ENCODE measurements at regions not wholly inside any gene's neighbourhood (a gene's known extent, or its start where the extent isn't known, plus 50 kb on each side); places are given as distances from the start of the nearest gene placed in this dataset.

DNA sequence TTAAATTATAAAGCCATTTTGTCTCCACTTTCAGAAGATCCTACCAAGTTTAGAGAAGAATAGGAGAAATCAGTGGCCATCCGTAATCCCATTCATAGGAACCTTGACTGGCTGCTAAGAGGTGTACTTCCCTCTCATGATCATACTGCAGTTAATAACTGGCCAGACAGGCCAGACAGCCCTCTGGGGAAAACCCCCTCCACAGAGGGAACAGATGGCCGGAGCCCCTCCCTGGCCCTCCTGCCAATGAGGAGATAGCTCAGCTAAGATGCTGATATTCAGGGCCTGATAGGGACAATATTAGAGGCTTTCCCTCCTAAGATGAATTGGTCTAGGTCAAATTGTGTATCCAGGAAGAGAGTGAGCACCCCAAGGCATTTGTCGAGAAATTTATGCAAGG lies 200.0 kb upstream of the MAOA start:
- DNase-seq (ENCODE audit: insufficient read length, low spot score) (no peak), FAIRE-seq (no peak)
- TF ChIP-seq SPI1 (IDR thresholded peaks at IDR 0.05; ENCODE audit: low read depth, low read length) (no peak), POU2F2 (IDR thresholded peaks at IDR 0.05; ENCODE audit: low read depth, low read length) (no peak), TAF1 (IDR thresholded peaks at IDR 0.05; ENCODE audit: low read depth, low read length) (no peak), POLR2A (IDR thresholded peaks at IDR 0.05; ENCODE audit: low read depth, low read length) (no peak), POLR2AphosphoS5 (IDR thresholded peaks at IDR 0.05; ENCODE audit: low read depth, low read length) (no peak), PAX5 (IDR thresholded peaks at IDR 0.05; ENCODE audit: insufficient read depth, low read length, severe bottlenecking) (no peak)

DNA sequence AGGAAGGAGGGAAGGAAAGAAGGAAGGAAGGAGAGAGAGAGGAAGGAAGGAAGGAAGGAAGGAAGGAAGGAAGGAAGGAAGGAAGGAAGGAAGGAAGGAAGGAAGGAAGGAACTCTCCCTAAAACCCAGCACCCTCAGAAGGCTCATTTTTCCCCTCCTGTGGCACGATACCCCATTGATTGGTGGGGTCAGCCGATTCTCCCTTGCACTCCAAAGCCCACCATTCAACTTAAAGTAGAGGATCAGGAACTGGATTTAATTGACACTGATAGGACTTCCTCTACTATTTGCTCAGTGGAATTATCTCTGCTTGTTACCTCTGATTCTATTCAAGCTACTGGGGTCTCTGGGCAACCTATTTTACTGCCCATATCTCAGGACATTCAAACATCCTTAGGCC lies 199.2 kb upstream of the MAOA start:
- DNase-seq (ENCODE audit: insufficient read length, low spot score) (no peak), FAIRE-seq (no peak)
- TF ChIP-seq PAX5 (IDR thresholded peaks at IDR 0.05; ENCODE audit: insufficient read depth, low read length, severe bottlenecking) (no peak), SPI1 (IDR thresholded peaks at IDR 0.05; ENCODE audit: low read depth, low read length) (no peak), TAF1 (IDR thresholded peaks at IDR 0.05; ENCODE audit: low read depth, low read length) (no peak), POU2F2 (IDR thresholded peaks at IDR 0.05; ENCODE audit: low read depth, low read length) (no peak), POLR2A (IDR thresholded peaks at IDR 0.05; ENCODE audit: low read depth, low read length) (no peak), POLR2AphosphoS5 (IDR thresholded peaks at IDR 0.05; ENCODE audit: low read depth, low read length) (no peak)

DNA sequence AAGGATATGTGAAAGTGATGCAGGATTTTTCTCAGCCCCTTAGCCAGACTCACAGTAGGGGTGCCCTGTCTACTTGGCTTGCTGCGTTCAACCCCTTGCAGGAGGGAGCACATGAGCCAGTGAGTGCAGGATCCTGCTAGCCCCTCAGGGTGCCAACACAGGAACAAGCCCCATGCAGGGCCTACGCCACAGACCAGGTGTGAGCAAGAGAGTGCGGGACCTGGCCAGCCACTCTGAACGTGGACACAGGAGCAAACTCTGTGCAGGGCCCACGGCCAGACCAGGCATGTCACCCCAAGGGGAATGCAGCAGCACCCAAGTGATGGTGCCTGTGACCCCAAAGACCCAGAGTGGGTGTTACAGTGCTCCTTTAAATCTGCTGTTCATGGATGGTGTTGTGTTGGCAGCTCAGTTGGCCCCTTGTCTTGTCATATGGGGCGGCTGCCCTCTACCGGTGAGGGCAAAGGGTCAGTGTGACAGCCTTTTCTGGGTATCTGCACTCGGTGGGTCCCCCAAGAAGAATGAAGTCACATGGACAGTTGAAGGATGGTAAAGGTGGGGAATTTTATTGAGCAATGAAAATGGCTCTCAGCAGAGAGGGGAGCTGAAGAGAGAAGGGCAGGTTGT lies 188.4 kb upstream of the MAOA start:
- no peak for FAIRE-seq
- TF ChIP-seq POU2F2 (IDR thresholded peaks at IDR 0.05; ENCODE audit: low read depth, low read length), result no peak
- TF ChIP-seq PAX5 (IDR thresholded peaks at IDR 0.05; ENCODE audit: insufficient read depth, low read length, severe bottlenecking), result no peak
- no peak for TF ChIP-seq POLR2AphosphoS5 (IDR thresholded peaks at IDR 0.05; ENCODE audit: low read depth, low read length)
- TF ChIP-seq SPI1 (IDR thresholded peaks at IDR 0.05; ENCODE audit: low read depth, low read length), result no peak
- no peak for TF ChIP-seq POLR2A (IDR thresholded peaks at IDR 0.05; ENCODE audit: low read depth, low read length)
- no peak for TF ChIP-seq TAF1 (IDR thresholded peaks at IDR 0.05; ENCODE audit: low read depth, low read length)
- DNase-seq (ENCODE audit: insufficient read length, low spot score), result no peak

DNA sequence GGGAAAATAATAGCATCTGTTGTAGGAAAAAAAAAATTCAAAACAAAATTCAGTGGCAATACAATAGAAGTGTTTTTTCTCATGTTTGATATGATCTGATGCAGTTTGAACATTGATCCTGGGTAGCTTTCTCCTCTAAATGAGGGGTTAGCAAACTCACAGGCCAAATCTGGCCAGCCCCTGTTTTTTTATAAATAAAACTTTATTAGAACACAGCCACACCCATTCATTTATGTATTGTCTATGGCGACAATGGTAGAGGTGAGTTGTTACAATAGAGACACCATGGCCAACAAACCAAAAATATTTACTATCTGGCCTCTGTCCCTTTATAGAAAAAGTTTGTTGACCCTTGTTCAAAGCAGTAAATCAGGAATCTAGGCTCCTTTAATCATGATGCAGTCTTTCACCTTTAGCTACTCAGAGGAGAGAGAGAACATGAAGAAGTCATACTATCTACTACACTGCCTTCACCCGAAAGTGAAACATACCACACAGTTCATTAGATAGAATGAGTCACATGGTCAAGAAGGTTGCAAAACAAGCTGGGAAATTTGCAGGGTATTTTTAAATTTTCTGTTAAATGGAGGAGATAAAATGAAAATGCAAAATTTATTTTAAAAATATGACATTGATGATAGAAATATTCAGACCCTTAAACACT lies 186.6 kb upstream of the MAOA start:
- TF ChIP-seq PAX5 (IDR thresholded peaks at IDR 0.05; ENCODE audit: insufficient read depth, low read length, severe bottlenecking), result no peak
- TF ChIP-seq POLR2A (IDR thresholded peaks at IDR 0.05; ENCODE audit: low read depth, low read length), result no peak
- no peak for TF ChIP-seq POLR2AphosphoS5 (IDR thresholded peaks at IDR 0.05; ENCODE audit: low read depth, low read length)
- TF ChIP-seq POU2F2 (IDR thresholded peaks at IDR 0.05; ENCODE audit: low read depth, low read length), result no peak
- TF ChIP-seq SPI1 (IDR thresholded peaks at IDR 0.05; ENCODE audit: low read depth, low read length), result no peak
- TF ChIP-seq TAF1 (IDR thresholded peaks at IDR 0.05; ENCODE audit: low read depth, low read length), result no peak
- FAIRE-seq (no peak), DNase-seq (ENCODE audit: insufficient read length, low spot score) (no peak)

DNA sequence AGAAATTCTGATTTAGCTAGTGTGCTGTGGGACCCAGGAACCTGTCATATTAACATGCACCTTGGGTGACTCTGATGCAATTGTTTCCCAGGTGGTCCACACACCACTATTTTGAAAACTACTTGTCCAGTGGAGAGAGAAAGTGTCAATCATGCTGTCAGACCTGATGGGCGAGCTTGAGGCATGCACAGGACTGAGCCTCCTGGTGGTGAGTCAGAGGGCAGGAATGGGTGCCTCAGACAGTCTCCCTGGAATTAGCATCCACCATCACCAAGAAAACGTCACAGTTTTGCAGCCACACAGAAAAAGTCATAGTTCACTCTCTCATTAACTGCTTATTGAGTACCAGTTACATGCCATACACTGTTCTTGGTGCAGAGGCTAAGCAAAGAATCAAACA lies 181.8 kb upstream of the MAOA start:
- TF ChIP-seq POLR2AphosphoS5 (IDR thresholded peaks at IDR 0.05; ENCODE audit: low read depth, low read length) (no peak), POU2F2 (IDR thresholded peaks at IDR 0.05; ENCODE audit: low read depth, low read length) (no peak), SPI1 (IDR thresholded peaks at IDR 0.05; ENCODE audit: low read depth, low read length) (no peak), PAX5 (IDR thresholded peaks at IDR 0.05; ENCODE audit: insufficient read depth, low read length, severe bottlenecking) (no peak), TAF1 (IDR thresholded peaks at IDR 0.05; ENCODE audit: low read depth, low read length) (no peak), POLR2A (IDR thresholded peaks at IDR 0.05; ENCODE audit: low read depth, low read length) (no peak)
- DNase-seq (ENCODE audit: insufficient read length, low spot score) (no peak), FAIRE-seq (no peak)

DNA sequence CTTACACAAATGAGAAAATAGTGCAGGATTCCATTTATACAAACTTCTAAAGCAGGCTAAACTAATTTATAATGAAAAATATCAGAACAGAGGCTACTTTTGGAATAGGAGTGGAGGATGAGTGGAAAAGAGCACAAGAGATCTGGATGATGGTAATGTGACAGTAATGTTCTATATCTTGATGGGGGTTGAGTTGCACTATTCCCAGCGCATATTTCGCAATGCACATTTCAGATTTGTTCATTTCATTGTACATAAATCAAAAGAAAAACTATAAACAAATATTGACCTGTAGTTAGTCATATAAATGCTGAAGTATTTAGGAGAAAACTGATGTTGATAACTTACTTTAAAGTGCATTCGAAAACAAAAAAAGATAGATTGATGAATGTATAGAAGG lies 177.0 kb upstream of the MAOA start:
- no peak for DNase-seq (ENCODE audit: insufficient read length, low spot score)
- no peak for FAIRE-seq

DNA sequence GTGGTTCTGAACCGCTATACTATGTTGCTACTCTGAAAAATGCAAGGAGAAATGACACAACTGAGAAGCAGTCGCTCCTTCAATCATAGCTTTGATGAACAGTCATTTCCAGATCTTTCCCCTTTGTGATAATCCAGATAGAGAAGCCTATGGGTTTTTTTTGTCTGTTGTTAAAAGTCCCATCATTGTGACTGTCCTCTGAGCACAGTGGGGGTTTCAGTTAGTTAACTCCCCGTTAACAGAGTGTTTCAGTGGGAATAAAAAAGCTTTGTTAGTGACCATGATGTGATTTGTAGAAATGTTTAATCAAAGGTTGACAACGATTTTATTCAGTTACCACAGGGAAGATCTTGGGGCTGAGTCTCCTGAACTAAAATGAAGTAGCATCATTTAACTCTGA lies 176.2 kb upstream of the MAOA start:
- no peak for DNase-seq (ENCODE audit: insufficient read length, low spot score)
- FAIRE-seq, result no peak
- no peak for TF ChIP-seq POLR2A (IDR thresholded peaks at IDR 0.05; ENCODE audit: low read depth, low read length)
- TF ChIP-seq PAX5 (IDR thresholded peaks at IDR 0.05; ENCODE audit: insufficient read depth, low read length, severe bottlenecking), result no peak
- no peak for TF ChIP-seq POU2F2 (IDR thresholded peaks at IDR 0.05; ENCODE audit: low read depth, low read length)
- no peak for TF ChIP-seq SPI1 (IDR thresholded peaks at IDR 0.05; ENCODE audit: low read depth, low read length)
- TF ChIP-seq POLR2AphosphoS5 (IDR thresholded peaks at IDR 0.05; ENCODE audit: low read depth, low read length), result no peak
- no peak for TF ChIP-seq TAF1 (IDR thresholded peaks at IDR 0.05; ENCODE audit: low read depth, low read length)

More for the DNA sequence above, 177.0 kb upstream of the MAOA start:
- TF ChIP-seq POLR2A (IDR thresholded peaks at IDR 0.05; ENCODE audit: low read depth, low read length) (no peak), POU2F2 (IDR thresholded peaks at IDR 0.05; ENCODE audit: low read depth, low read length) (no peak), POLR2AphosphoS5 (IDR thresholded peaks at IDR 0.05; ENCODE audit: low read depth, low read length) (no peak), SPI1 (IDR thresholded peaks at IDR 0.05; ENCODE audit: low read depth, low read length) (no peak), TAF1 (IDR thresholded peaks at IDR 0.05; ENCODE audit: low read depth, low read length) (no peak), PAX5 (IDR thresholded peaks at IDR 0.05; ENCODE audit: insufficient read depth, low read length, severe bottlenecking) (no peak)

DNA sequence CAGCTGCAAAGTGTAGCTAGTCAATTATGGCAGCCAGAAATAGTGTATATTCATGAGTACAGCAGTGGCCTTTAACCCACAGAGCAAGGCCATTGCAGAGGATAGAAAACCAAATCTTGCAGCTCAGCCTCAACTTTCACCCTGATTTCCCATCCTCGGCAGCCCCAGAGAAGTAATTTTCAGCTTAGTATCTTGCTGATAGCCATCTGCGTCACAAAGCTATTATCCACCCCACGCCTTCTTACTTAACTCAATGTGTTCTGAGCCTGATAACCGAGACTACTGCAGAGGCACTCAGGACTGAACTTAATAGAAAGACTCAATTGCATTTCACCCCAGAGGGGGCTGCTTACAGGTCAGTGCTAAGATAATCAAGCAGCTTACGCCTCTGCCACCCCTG lies 174.5 kb upstream of the MAOA start:
- no peak for DNase-seq (ENCODE audit: insufficient read length, low spot score)
- FAIRE-seq, result no peak
- TF ChIP-seq POLR2A (IDR thresholded peaks at IDR 0.05; ENCODE audit: low read depth, low read length), result no peak
- TF ChIP-seq POU2F2 (IDR thresholded peaks at IDR 0.05; ENCODE audit: low read depth, low read length), result no peak
- TF ChIP-seq POLR2AphosphoS5 (IDR thresholded peaks at IDR 0.05; ENCODE audit: low read depth, low read length), result no peak

DNA sequence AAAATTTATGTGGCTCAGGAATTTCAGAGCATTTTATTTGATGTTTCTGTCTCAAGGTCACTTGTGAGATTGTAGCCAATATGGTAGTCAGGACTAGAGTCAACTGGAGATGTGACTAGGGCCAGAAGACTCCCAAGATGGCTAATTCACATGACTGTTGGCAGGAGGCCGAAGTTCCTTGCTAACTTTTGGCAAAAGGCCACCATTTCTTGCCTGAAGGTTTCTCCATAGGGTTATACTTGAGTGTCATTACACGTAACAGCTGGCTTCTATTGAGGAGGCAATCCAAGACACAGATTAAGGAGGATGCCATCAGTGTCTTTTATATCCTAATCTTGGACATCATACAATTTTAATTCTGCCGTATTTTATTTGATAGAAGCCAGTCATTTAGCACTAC lies 162.3 kb upstream of the MAOA start:
- TF ChIP-seq PAX5 (IDR thresholded peaks at IDR 0.05; ENCODE audit: insufficient read depth, low read length, severe bottlenecking) (no peak), POLR2AphosphoS5 (IDR thresholded peaks at IDR 0.05; ENCODE audit: low read depth, low read length) (no peak), POLR2A (IDR thresholded peaks at IDR 0.05; ENCODE audit: low read depth, low read length) (no peak), SPI1 (IDR thresholded peaks at IDR 0.05; ENCODE audit: low read depth, low read length) (no peak), POU2F2 (IDR thresholded peaks at IDR 0.05; ENCODE audit: low read depth, low read length) (no peak), TAF1 (IDR thresholded peaks at IDR 0.05; ENCODE audit: low read depth, low read length) (no peak)
- FAIRE-seq (no peak), DNase-seq (ENCODE audit: insufficient read length, low spot score) (no peak)
